Chondrocyte (in vitro differentiated cells): ENCODE measurements at regions not wholly inside any gene's neighbourhood (a gene's known extent, or its start where the extent isn't known, plus 50 kb on each side); places are given as distances from the start of the nearest gene placed in this dataset.

Experiments
- DNase-seq: peaks from one replicate; pipeline ENCODE4 v3.0.0; 2021; ENCODE audit warnings: mixed read lengths, low spot score
- H3K27ac Mint-ChIP-seq: one replicate; pipeline ENCODE4 v1.8.0; 2021; ENCODE audit warnings: mild to moderate bottlenecking, moderate library complexity, mixed read lengths; ENCODE audit not compliant: unreplicated experiment
- H3K27me3 Mint-ChIP-seq: 2 replicates; pipeline ENCODE4 v1.8.0; 2021; ENCODE audit warnings: low read depth, mixed read lengths
- H3K36me3 Mint-ChIP-seq: 2 replicates; pipeline ENCODE4 v1.8.0; 2021; ENCODE audit warnings: low read depth, mixed read lengths
- H3K4me1 Mint-ChIP-seq: 2 replicates; pipeline ENCODE4 v1.8.0; 2021; ENCODE audit warnings: low read depth, mild to moderate bottlenecking, mixed read lengths
- H3K4me3 Mint-ChIP-seq: one replicate; pipeline ENCODE4 v1.8.0; 2021; ENCODE audit warnings: mild to moderate bottlenecking, moderate library complexity, mixed read lengths; ENCODE audit not compliant: unreplicated experiment
- H3K9me3 Mint-ChIP-seq: 2 replicates; pipeline ENCODE4 v1.8.0; 2021; ENCODE audit warnings: low read depth, mixed read lengths
- CTCF ChIP-seq: fragments of 200-600 bp; sonication (generic); IDR thresholded peaks from 2 replicates; pipeline ENCODE4 v1.5.0; 2021; ENCODE audit warnings: antibody characterized with exemption, mild to moderate bottlenecking, moderate library complexity

GRCh38 chr2:129798626-129799025 is 180.8 kb upstream of the RAB6C start:
- Mint-ChIP-seq H3K27ac (no peak overlapping the region), H3K9me3 (no peaks in the 10 kb centered on the region), H3K4me1 (no peaks in the 10 kb centered on the region), H3K27me3 (peaks cover 10% of the 10 kb centered on the region), H3K4me3 (no peak overlapping the region), H3K36me3 (no peaks in the 10 kb centered on the region)
- no peak for DNase-seq
- no peak for TF ChIP-seq CTCF

- Mint-ChIP-seq H3K27ac (no peak overlapping the region), H3K27me3 (peaks cover 11% of the 10 kb centered on the region), H3K36me3 (no peaks in the 10 kb centered on the region), H3K4me1 (no peaks in the 10 kb centered on the region), H3K4me3 (no peak overlapping the region), H3K9me3 (no peaks in the 10 kb centered on the region)
- no peak for DNase-seq
- TF ChIP-seq CTCF = no peak
Measured at GRCh38 chr2:129799036-129799958, 180.2 kb upstream of the RAB6C start.

DNA sequence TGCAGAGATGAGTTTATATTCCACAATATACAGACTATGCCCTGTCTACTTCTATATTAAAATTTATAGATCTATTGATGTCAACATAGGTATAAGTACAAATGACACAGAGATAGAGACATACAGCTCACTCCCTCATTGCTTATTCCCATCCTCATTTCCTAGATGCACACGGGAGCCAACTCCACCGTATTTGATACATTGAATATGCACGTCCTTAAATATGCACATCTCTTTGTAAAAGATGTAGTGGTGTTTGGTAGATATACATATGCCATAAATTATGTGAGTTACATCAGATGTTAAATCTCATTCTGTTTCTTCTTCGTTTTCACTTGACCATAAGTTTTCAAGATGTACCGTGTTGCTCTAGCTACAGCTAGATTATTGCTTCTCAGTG is 179.2 kb upstream of the RAB6C start:
- Mint-ChIP-seq H3K36me3 (no peaks in the 10 kb centered on the region), H3K4me3 (no peak overlapping the region), H3K4me1 (no peaks in the 10 kb centered on the region), H3K27ac (no peak overlapping the region), H3K27me3 (peaks cover 14% of the 10 kb centered on the region), H3K9me3 (no peaks in the 10 kb centered on the region)
- TF ChIP-seq CTCF = no peak
- no peak for DNase-seq

GRCh38 chr2:129800686-129801085 is 178.8 kb upstream of the RAB6C start:
- Mint-ChIP-seq H3K4me1 (no peaks in the 10 kb centered on the region), H3K4me3 (no peak overlapping the region), H3K27ac (no peak overlapping the region), H3K9me3 (no peaks in the 10 kb centered on the region), H3K36me3 (no peaks in the 10 kb centered on the region), H3K27me3 (peaks cover 14% of the 10 kb centered on the region)
- no peak for DNase-seq
- TF ChIP-seq CTCF = no peak

DNA sequence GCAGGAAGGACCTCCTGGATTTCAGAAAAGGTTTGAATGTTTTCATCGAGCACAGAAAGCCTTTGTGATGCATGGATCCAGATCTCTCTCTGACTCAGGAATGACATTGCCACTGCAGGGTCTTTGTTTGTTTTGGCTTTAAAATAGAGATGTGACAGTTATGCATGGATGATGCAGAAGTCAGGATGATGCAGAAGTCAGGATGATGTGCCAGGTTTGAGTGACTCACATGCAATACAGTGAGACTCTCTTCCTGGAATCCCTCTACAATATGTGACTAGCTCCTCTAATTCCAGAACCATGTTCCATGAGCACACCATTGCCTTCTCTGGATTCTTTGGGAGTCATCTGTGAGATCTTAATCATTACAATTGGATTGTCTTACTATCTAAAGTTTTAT is 177.9 kb upstream of the RAB6C start:
- no peak for DNase-seq
- Mint-ChIP-seq H3K36me3 (no peaks in the 10 kb centered on the region), H3K4me3 (no peak overlapping the region), H3K27ac (no peak overlapping the region), H3K27me3 (peaks cover 17% of the 10 kb centered on the region), H3K4me1 (no peaks in the 10 kb centered on the region), H3K9me3 (no peaks in the 10 kb centered on the region)
- TF ChIP-seq CTCF = no peak
